BLaER1 treated with 17β-estradiol and CSF1 and Interleukin-3, amounts not matched to agents 10 nM and 100 nM (cell line): ENCODE measurements at regions not wholly inside any gene's neighbourhood (a gene's known extent, or its start where the extent isn't known, plus 50 kb on each side); places are given as distances from the start of the nearest gene placed in this dataset.

Experiments used
- H3K27ac ChIP-seq, 11 experiments: shearing (Covaris generic); formaldehyde crosslinking; 2 replicates each; pipeline ENCODE4 v1.8.1; 2022
- H3K27me3 ChIP-seq, 11 experiments: shearing (Covaris generic); formaldehyde crosslinking; 2 replicates each; pipeline ENCODE4 v1.8.1; 2022
- H3K36me3 ChIP-seq, 11 experiments: shearing (Covaris generic); formaldehyde crosslinking; 2 replicates each; pipeline ENCODE4 v1.8.1; 2022
- H3K4me1 ChIP-seq, 10 experiments: shearing (Covaris generic); formaldehyde crosslinking; 2 replicates each; pipeline ENCODE4 v1.8.1; 2022
- H3K4me2 ChIP-seq, 11 experiments: shearing (Covaris generic); formaldehyde crosslinking; 2 replicates each; pipeline ENCODE4 v1.8.1; 2022
- H3K4me3 ChIP-seq, 10 experiments: shearing (Covaris generic); formaldehyde crosslinking; 2 replicates each; pipeline ENCODE4 v1.8.1; 2022
- H3K9ac ChIP-seq, 11 experiments: shearing (Covaris generic); formaldehyde crosslinking; 2 replicates each; pipeline ENCODE4 v1.8.1; 2022
- H3K9me3 ChIP-seq, 11 experiments: shearing (Covaris generic); formaldehyde crosslinking; replicated peaks in 1 of 11; 2 replicates each; pipeline ENCODE4 v1.8.1; 2022
- H4K20me1 ChIP-seq, 11 experiments: shearing (Covaris generic); formaldehyde crosslinking; 2 replicates each; pipeline ENCODE4 v1.8.1; 2022
- Cebpa-rat ChIP-seq, 11 experiments: shearing (Covaris generic); IDR thresholded peaks; 2 replicates each; pipeline ENCODE4 v1.8.1; 2022

GRCh38 chr6:49030251-49031020 is 432.6 kb downstream of the MMUT start:
- no peaks in the 10 kb centered on the region for H3K27me3 ChIP-seq
- no peaks in the 10 kb centered on the region for H3K36me3 ChIP-seq
- H3K9me3 ChIP-seq: peaks cover 0 to 3% (median 0%) of the 10 kb centered on the region in 11 experiments; a peak in 1 of 22 replicates
- no peaks in the 10 kb centered on the region for H4K20me1 ChIP-seq
- no peak overlapping the region for H3K4me2 ChIP-seq
- no peak overlapping the region for H3K4me3 ChIP-seq
- TF ChIP-seq Cebpa-rat (IDR thresholded peaks at IDR 0.05): no peak
- H3K4me1 ChIP-seq: no peaks in the 10 kb centered on the region
- H3K9ac ChIP-seq: no peak overlapping the region
- H3K27ac ChIP-seq: no peak overlapping the region

GRCh38 chr6:49027644-49028043 is 435.4 kb downstream of the MMUT start:
- H3K4me3 ChIP-seq: no peak overlapping the region
- H3K9me3 ChIP-seq: peaks cover 0 to 7% (median 0%) of the 10 kb centered on the region in 11 experiments; a peak in 1 of 22 replicates
- H3K36me3 ChIP-seq: no peaks in the 10 kb centered on the region
- H4K20me1 ChIP-seq: no peaks in the 10 kb centered on the region
- no peak overlapping the region for H3K9ac ChIP-seq
- no peak overlapping the region for H3K27ac ChIP-seq
- no peaks in the 10 kb centered on the region for H3K27me3 ChIP-seq
- H3K4me2 ChIP-seq: no peak overlapping the region
- no peak for TF ChIP-seq Cebpa-rat (IDR thresholded peaks at IDR 0.05)
- no peaks in the 10 kb centered on the region for H3K4me1 ChIP-seq

DNA sequence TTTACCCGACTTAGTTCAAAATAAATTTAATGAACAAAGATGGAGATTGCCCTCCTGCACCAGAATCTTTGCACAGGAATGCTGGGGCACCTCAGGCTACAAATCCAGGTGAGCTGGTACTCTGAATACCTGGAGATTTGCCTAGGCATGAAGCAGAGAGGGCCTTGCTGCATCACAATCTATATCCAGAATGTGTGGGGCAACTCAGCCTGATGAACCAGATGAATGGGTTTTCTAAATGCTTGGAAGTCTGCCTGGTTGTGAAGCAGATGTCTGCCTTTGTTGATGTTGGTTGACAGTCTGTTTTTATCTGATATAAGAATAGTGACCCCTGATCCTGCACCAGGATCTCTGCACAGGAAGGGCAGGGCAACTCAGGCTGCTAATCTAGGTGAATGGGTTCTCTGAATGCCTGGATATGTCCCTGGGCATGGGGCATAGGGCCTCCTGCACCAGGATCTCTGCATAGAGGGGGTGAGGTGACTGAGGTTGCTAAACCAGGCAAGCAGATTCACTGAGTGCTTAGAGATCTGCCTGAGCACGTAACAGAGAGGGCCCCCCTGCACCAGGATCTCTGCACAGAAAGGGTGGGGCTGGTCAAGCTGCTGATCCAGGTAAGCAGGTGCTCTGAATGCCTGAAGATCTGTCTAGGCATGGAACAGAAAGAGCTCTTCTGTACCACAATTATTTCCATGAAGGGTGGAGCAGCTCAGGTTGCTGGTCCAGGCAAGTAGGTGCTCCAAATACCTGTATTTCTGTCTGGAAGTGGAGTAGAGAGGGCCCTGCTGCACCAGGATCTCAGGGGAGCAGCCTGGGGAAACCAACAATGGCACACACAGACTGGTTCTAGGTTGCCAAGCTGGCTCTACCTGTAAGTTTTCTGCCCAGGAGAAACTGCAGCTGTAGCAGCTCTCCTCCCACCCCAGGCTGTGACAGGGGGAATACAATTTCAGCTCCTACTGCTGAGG is 437.5 kb downstream of the MMUT start:
- no peak overlapping the region for H3K4me2 ChIP-seq
- H3K4me1 ChIP-seq: no peaks in the 10 kb centered on the region
- no peak overlapping the region for H3K9ac ChIP-seq
- H3K27ac ChIP-seq: no peak overlapping the region
- no peaks in the 10 kb centered on the region for H3K36me3 ChIP-seq
- no peak for TF ChIP-seq Cebpa-rat (IDR thresholded peaks at IDR 0.05)
- H3K4me3 ChIP-seq: no peak overlapping the region
- no peaks in the 10 kb centered on the region for H4K20me1 ChIP-seq
- peaks cover 0 to 7% (median 0%) of the 10 kb centered on the region in 11 experiments; a peak in 5 of 22 replicates for H3K9me3 ChIP-seq
- no peaks in the 10 kb centered on the region for H3K27me3 ChIP-seq

DNA sequence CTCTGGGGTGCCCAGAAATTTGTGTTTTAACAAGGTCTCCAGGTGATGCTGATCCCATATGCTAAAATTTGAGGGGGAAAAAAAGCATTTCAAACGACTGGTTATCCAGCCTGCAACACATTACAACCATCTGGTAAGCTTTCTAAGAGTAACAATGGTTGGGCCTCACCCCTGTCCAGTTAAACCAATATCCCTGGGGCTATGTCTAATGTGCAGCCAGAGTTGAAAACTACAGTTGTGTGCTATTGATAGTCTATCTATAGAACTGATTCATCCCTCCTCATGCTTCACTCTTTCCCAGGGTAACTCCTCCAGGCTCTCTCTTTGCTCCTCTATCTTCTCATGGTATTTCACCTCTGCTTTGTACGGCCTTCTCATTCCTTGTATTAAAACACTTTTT is 458.3 kb downstream of the MMUT start:
- no peak for TF ChIP-seq Cebpa-rat (IDR thresholded peaks at IDR 0.05)
- no peak overlapping the region for H3K9ac ChIP-seq
- H3K9me3 ChIP-seq: no peaks in the 10 kb centered on the region
- H3K4me3 ChIP-seq: no peak overlapping the region
- H4K20me1 ChIP-seq: no peaks in the 10 kb centered on the region
- H3K4me1 ChIP-seq: peaks cover 0 to 11% (median 0%) of the 10 kb centered on the region in 10 experiments; a peak in 4 of 20 replicates
- H3K36me3 ChIP-seq: no peaks in the 10 kb centered on the region
- no peaks in the 10 kb centered on the region for H3K27me3 ChIP-seq
- no peak overlapping the region for H3K27ac ChIP-seq
- H3K4me2 ChIP-seq: no peak overlapping the region

GRCh38 chr6:49003348-49003747 is 459.7 kb downstream of the MMUT start:
- peaks cover 0 to 11% (median 0%) of the 10 kb centered on the region in 10 experiments; a peak in 4 of 20 replicates for H3K4me1 ChIP-seq
- no peak overlapping the region for H3K4me3 ChIP-seq
- H3K4me2 ChIP-seq: no peak overlapping the region
- TF ChIP-seq Cebpa-rat (IDR thresholded peaks at IDR 0.05): no peak
- H3K9ac ChIP-seq: no peak overlapping the region
- H3K36me3 ChIP-seq: no peaks in the 10 kb centered on the region
- no peaks in the 10 kb centered on the region for H4K20me1 ChIP-seq
- H3K9me3 ChIP-seq: no peaks in the 10 kb centered on the region
- no peaks in the 10 kb centered on the region for H3K27me3 ChIP-seq
- no peak overlapping the region for H3K27ac ChIP-seq

DNA sequence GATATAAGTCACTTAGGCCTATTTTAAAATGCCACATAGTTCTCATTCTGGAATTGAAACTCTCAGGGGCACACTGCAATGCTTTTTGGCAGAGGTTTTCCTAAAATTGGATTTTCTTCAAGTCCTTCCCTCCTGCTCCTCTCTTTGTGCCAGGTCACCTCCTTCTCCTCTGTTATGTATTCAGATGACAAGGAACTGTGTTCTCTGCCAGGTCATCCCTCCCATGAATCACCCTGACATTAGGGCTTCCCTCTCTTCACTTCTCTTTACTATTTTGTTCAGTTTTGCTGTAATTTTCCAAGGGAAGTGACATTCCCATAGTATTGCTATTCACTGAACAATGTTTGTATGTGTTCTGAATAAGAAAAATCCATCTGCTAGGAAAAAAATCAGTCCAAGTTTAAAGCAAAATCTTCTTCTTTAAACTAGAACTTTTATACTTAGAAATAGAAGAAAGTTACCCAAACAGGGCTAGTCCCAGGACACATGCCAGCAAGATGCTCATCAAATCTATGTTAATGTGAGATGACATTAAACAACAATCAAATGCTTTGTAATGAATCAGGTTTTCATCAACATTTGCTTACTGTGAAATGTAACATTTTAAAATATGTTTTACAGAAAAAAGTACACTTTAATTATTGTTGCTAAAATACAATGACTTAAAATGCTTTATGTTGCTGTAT is 461.1 kb downstream of the MMUT start:
- Histone ChIP-seq H3K27ac (no peak overlapping the region), H3K9me3 (no peaks in the 10 kb centered on the region), H3K4me2 (peak overlapping the region in 1 of 11 experiments; percentile 18; a peak in 1 of 22 replicates), H3K4me3 (no peak overlapping the region), H3K9ac (no peak overlapping the region), H3K27me3 (no peaks in the 10 kb centered on the region), H3K36me3 (no peaks in the 10 kb centered on the region), H3K4me1 (peaks cover 0 to 11% (median 0%) of the 10 kb centered on the region in 10 experiments; a peak in 4 of 20 replicates), H4K20me1 (no peaks in the 10 kb centered on the region)
- TF ChIP-seq Cebpa-rat (IDR thresholded peaks at IDR 0.05): no peak

DNA sequence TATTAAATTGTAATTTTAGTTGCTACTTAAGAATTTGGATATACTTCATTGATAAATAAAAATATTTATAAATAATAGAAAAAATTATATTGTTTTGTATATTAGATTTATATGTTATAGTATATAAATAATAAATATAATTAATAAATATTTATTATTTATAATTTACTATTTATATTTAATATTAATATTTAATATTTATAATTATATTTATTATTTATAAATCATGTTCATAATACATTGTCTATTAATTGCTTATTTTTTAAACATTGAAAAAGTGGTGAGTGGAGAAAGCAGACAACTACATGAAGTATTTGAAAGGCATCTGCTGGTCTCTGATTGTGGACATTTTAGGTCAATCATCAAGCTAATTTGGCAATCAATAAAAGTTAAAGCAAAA is 464.5 kb downstream of the MMUT start:
- Histone ChIP-seq H3K27me3 (no peaks in the 10 kb centered on the region), H3K9ac (no peak overlapping the region)
- TF ChIP-seq Cebpa-rat (IDR thresholded peaks at IDR 0.05): no peak

DNA sequence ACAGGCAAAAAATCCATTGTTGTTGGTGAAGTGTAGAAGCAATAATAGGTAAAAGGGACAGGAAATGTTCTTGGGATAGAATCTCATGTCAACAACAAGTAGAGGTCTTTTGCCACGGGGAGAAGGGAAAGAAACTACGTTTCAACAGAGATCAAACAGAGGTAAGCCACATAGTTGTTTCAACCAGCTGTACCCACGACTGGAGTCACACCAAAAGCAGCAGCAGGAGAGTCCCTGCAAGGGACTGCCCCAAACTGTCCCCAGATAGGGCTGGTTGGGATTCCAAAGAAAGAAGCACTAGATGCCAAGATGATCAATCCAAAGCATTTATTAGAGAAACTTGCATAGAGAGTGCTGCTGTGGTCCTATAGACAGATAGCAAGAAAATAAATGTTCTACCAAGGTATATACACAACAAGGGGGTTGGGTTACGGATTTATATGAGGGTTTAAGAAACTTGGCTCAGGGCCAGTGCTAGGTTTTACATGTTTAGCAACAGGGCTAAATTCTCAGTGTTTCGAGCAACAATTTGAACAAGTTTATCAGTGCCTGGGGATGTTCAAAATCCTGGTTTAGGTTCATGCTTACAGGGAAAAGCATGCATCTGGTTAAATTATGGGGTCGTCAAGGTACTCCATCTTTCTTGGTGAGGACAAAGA is 466.5 kb downstream of the MMUT start:
- Histone ChIP-seq H3K4me3 (no peak overlapping the region), H3K4me2 (no peak overlapping the region)
- TF ChIP-seq Cebpa-rat (IDR thresholded peaks at IDR 0.05): no peak

More for the DNA sequence above, 464.5 kb downstream of the MMUT start:
- no peaks in the 10 kb centered on the region for H4K20me1 ChIP-seq
- H3K36me3 ChIP-seq: no peaks in the 10 kb centered on the region
- peaks cover 5 to 14% (median 9%) of the 10 kb centered on the region in 10 experiments; a peak in 19 of 20 replicates for H3K4me1 ChIP-seq
- H3K4me2 ChIP-seq: no peak overlapping the region
- H3K4me3 ChIP-seq: no peak overlapping the region
- peaks cover 0 to 4% (median 0%) of the 10 kb centered on the region in 11 experiments; a peak in 1 of 22 replicates for H3K9me3 ChIP-seq
- no peak overlapping the region for H3K27ac ChIP-seq

More for the DNA sequence above, 466.5 kb downstream of the MMUT start:
- Histone ChIP-seq H3K36me3 (no peaks in the 10 kb centered on the region), H3K4me1 (peaks cover 5 to 11% (median 9%) of the 10 kb centered on the region in 10 experiments; a peak in 19 of 20 replicates), H3K27ac (no peak overlapping the region), H3K9ac (no peak overlapping the region), H3K27me3 (no peaks in the 10 kb centered on the region), H3K9me3 (peaks cover 0 to 4% (median 0%) of the 10 kb centered on the region in 11 experiments; a peak in 1 of 22 replicates), H4K20me1 (no peaks in the 10 kb centered on the region)
